GM18861 (cell line): ENCODE measurements at regions not wholly inside any gene's neighbourhood (a gene's known extent, or its start where the extent isn't known, plus 50 kb on each side); places are given as distances from the start of the nearest gene placed in this dataset.
"Not testable (repeated sequence)": the region's sequence is repeated elsewhere in the genome, so short reads cannot be mapped to it uniquely, and the experiment has no call there.

ENCODE experiments used
- ATAC-seq: cut with Tn5 transposase; IDR thresholded peaks from one replicate; pipeline ENCODE4 v1.9.1; 2021; ENCODE audit not compliant: unreplicated experiment

DNA sequence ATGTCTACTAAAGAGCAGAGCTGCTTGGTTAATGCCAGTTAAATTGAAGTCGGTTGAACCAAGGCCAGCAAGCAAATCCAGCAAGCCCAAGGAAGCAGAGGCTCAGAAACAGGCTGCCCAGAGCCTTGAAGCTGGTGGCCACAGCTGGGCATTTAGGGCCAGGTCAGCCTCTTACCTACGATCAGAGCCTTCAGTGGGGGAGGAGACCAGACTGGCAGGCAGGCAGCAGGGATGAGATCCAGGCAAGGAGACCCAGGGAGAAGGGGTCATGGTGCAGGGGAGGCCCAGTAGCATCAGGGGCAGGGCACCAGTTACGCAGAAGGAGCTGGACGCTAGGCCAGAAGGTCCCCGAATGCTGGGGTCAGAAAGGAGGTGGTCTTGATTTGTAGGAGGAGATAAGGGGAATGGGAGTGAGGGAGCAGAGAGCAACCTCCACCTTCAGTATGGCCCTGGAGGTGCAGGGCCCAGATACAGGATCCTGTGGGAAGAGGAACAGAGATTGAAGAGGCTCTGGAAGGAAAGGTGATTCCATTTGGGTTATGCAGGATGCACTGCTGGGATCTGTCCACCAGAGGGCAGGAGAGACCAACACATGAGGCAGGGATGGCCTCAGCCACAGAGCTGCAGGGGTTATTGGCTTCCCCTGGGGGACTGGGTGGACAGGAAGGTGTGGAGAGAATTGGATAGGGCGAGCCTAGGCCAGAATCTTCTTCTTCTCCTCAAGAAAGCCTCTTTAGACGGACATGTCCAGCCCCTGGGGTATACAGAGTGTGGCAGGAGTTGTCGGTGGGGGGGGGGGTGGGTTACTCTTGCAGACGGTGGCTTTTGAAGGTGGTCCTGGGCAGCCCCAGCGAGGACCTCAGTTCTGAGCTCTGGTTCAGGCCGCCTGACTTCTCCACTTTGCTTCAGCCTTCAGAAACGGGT lies 132.6 kb upstream of the PODXL start:
- no peak for ATAC-seq

DNA sequence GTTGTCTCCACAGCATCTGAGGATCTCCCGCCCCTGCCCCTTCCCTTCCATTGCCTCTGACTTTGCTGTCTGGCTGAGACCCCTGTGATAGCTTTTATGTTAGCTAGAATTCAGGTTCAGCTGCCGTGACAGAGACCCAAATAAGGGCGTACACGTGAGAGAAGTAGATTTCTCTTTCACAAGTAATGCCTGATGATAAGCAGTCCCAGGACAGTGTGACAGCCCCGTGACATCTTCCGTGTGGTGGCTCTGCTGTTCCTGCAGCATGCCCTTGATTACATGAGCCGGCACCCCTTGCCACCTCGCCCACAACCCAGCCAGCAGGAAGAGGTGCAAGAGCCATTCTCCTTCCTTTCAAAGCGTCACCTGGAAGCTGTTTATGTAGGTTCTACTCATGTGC lies 130.9 kb upstream of the PODXL start:
- ATAC-seq = no peak

GRCh38 chr7:131686833-131687232 lies 130.4 kb upstream of the PODXL start:
- no peak for ATAC-seq

GRCh38 chr7:131683536-131684125 lies 127.2 kb upstream of the PODXL start:
- ATAC-seq = no peak

DNA sequence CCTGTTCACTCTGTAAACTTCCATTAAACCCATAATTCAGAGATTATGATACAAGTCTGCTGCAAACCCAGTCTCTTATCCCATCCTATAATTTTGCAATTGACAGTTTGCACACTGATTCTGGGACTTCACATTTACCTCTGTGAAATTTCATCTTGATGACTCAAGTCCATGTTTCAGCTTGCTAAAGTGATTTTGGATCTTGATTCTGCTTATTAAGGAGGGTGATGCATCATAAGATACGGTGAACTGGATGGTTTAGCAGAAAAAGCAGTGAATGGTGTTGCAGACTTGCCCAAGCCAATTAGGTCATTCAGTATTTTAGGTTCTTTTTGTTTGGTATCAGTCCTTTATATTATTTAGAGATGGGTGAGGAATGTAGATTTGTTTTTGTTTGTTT lies 125.5 kb upstream of the PODXL start:
- no peak for ATAC-seq

DNA sequence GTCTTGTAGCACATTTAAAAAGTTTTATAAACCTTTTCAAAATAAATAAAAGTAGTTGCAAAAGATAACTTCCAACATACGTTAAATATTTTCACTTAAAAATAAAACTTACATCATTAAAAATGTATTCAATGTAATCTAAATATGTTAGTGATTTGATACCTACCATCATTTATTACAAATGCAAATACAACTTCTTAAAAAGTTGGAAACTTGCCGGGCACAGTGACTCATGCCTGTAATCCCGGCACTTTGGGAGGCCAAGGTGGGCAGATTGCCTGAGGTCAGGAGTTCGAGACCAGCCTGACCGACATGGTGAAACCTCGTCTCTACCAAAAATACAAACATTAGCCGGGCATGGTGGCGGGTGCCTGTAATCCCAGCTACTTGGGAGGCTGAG lies 122.6 kb upstream of the PODXL start:
- ATAC-seq = not testable (repeated sequence)

- not testable (repeated sequence) for ATAC-seq
Observed at GRCh38 chr7:131676850-131677249, 120.4 kb upstream of the PODXL start.

GRCh38 chr7:131674131-131674530 lies 117.7 kb upstream of the PODXL start:
- no peak for ATAC-seq

DNA sequence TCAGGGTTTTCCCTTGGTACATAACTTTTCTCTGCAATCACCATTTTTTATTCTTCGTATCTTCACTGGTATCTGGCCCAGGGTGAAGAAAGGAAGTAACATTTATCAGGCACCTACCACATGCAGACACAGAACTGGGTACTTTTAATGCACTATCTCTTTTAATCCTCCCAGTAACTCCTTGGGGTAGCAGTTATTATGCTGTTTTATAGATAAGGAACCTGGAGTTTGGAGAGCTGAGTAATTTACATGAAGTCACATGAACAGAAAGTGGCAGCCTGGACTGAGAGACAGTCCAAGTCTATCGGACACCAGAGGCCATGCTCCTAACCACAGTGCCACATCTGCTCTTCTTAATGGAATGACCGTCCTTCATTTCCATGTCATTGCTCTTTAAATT lies 117.1 kb upstream of the PODXL start:
- no peak for ATAC-seq

GRCh38 chr7:131670406-131670805 lies 114.0 kb upstream of the PODXL start:
- no peak for ATAC-seq

DNA sequence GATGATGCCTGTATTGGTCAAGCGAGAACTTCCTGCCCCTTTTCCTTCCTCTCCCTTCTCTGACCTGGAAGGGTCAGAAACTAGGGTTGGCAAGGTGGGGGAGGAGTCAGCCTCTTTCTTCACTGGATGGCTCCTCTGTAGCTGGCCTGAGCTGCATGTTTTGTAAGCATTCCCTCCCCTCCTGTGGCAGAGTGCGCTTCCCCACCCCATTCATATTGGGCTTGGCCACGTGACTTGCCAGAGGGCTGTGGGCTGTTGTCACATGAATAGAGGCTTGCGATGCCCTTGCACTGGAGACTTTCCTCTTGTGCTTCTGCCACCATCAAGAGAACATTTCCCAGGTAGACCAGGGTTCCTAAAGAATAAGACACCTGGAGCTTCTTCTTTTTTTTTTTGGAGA lies 111.3 kb upstream of the PODXL start:
- no peak for ATAC-seq

GRCh38 chr7:131665021-131665420 lies 108.6 kb upstream of the PODXL start:
- no peak for ATAC-seq

- ATAC-seq = no peak
Observed at GRCh38 chr7:131664570-131664969, 108.1 kb upstream of the PODXL start.

GRCh38 chr7:131662301-131662873 lies 106.0 kb upstream of the PODXL start:
- ATAC-seq = not testable (repeated sequence)

GRCh38 chr7:131657881-131658280 lies 101.5 kb upstream of the PODXL start:
- no peak for ATAC-seq

- no peak for ATAC-seq
Observed at GRCh38 chr7:131656980-131657723, 100.7 kb upstream of the PODXL start.

DNA sequence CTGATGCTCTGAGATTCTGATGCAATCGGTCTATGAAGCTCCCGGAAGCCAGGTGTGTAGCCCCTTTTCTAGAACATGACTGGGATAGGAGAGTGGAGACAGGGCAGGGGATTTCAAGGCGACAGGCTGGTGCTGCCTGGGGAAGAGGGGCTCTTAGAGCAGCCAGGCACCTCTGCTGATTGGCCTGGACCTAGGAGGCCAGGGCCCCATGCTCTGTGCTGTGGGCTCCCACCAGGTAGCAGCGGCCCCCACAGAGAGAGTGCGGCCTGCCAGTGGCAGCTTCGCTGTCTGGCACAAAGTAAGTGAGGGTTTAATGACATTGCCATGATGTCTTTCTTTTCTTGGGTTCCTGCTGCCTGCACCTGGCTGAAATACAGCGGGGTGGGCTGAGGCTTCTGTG lies 99.4 kb upstream of the PODXL start:
- ATAC-seq = no peak

- no peak for ATAC-seq
Observed at GRCh38 chr7:131655447-131655846, 99.0 kb upstream of the PODXL start.

DNA sequence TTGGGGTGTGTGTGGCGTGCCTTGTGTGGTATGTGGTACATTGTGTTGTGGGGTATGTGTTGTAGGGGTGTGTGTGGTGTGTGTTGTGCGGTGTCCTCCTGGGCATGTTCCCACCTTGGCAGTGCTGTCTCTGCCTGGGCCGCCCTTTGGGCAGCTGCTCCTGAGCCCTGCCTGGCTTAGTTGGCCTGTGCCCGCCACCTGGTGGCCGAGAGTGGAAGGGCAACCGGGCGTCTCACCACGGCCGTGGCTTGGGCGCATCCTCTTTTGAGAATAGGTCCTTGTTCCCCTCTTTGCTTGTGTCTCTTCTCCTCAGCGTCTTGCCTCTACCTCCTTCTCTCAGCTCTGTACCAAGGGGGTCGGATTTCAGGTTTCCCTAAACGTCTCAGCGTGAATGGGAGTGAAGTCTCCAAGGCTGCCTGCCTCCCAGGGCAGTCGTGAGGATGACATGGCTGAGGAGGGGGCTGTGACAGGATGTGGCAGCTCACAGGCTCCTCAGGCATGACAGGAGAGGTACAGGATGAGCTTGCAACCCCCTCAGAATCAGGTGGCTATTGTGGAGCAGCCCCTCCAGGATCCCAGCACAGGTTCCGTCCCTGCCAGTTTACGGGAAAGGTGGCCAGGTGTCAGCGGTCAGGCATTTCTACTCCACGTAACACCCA lies 98.4 kb upstream of the PODXL start:
- peak; percentile 75 for ATAC-seq

DNA sequence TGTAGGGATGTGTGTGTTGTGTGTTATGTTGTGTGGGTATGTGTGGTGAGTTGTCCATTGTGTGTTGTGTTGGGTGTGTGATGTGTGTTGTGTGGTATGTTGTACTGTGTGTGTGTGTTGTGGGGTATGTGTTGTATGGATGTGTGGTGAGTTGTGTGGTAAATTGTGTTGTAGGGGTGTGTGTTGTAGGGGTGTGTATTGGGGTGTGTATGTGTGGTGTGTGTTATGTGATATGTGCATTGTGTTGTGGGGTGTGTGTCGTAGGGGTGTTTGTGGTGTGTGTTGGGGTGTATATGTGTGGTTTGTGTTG lies 97.8 kb upstream of the PODXL start:
- ATAC-seq = no peak
